NCI-H226 (cell line): ENCODE measurements at regions not wholly inside any gene's neighbourhood (a gene's known extent, or its start where the extent isn't known, plus 50 kb on each side); places are given as distances from the start of the nearest gene placed in this dataset.
A peak's percentile ranks its signal among the peaks of the same experiment; 100 is the strongest.
"Not testable (repeated sequence)": the region's sequence is repeated elsewhere in the genome, so short reads cannot be mapped to it uniquely, and the experiment has no call there.

Source experiments
- DNase-seq: peaks from one replicate; pipeline ENCODE4 v3.0.0-alpha.2; 2015

DNA sequence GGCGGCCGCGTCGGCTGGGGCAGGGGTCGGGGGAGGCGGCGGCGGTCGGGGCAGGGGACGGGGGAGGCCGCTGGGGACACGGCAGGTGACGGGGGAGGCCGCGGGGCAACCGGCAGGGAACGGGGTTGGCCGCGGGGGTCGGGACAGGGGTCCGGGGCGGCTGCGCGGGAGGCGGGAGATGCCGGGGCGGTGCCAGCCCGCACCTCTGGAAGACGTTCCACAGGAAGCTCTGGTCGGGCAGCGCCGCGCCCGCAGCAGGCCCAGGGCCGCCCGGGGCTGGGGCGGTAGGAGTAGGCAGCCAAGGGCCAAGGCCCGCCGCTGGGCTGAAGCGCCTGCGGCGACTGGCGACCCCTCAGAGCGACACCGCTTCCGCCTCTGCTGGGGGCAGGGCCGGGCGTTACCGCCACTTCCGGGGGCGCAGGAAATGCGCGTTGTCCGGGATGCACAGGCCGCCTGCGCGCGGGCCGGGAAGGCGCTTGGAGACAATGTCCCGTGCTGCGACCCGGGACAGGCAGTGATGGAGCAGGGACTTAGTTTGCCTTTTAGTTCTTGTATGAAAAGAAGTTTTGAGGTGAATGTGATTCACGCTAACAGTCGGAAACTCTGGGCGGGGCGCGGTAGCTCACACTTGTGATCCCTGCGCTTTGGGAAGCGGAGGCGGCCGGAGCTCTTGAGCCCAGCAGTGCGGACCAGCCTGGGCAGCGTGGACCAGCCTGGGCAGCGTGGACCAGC, 110.0 kb upstream of the LPCAT1 start:
- peak; percentile 57 for DNase-seq

DNA sequence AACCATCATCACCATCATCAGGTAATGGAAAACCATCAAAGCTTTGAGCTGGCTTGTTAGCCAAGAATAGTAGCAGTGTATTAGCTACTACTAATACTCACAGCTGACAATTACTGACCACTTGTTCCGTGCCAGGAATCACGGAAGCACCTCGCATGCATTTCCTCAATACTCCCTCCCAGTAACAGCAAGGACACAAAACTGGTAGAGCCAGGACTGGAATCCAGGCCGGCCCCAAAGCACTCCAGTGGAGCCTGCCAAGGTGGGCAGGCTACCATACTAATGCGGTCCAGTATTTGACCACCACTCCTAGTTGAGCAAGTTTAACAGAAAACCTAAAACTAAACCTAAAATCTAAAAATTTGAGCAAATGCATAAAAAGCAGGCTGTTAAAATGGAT, 107.2 kb upstream of the LPCAT1 start:
- not testable (repeated sequence) for DNase-seq

DNA sequence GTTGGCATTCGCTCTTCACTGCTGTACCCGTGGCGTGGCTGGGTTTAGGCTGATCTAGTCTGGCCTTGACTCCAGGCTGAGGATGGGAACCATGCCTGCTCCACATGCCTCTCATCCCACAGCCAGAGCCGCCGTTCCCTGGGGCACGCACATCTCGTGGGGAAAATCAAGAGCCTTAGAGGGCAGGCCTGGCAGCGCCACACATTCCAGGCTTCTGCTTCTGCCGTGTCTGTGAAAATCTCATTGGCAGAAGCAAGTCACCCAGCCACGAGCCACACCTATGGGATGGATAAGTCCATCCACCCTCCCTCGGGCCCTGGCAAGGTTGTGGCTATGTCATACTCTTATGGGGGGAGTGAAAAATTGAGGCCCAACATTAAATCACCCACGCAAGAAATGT, 102.6 kb upstream of the LPCAT1 start:
- not testable (repeated sequence) for DNase-seq

GRCh38 chr5:1619531-1619930, 95.8 kb upstream of the LPCAT1 start:
- not testable (repeated sequence) for DNase-seq

DNA sequence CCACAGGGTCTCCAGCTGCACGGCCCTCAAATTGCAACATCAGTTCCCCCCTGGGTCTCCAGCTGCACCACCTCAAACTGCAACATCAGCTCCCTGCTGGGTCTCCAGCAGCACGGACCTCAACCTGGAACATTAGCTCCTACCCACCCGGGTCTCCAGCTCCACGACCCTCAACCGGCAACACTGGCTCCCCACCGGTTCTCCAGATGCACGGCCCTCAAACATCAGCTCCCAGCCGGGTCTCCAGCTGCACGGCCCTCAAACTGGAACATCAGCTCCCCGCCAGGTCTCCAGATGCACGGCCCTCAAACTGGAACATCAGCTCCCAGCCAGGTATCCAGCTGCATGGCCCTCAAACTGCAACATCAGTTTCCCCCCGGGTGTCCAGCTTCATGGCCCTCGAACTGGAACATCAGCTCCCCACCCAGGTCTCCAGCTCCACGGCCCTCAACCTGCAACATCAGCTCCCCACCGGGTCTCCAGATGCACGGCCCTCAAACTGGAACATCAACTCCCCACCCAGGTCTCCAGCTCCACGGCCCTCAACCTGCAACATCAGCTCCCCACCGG, 94.6 kb upstream of the LPCAT1 start:
- DNase-seq = not testable (repeated sequence)

- not testable (repeated sequence) for DNase-seq
These were observed 93.5 kb upstream of the LPCAT1 start for GRCh38 chr5:1617236-1617755.

DNA sequence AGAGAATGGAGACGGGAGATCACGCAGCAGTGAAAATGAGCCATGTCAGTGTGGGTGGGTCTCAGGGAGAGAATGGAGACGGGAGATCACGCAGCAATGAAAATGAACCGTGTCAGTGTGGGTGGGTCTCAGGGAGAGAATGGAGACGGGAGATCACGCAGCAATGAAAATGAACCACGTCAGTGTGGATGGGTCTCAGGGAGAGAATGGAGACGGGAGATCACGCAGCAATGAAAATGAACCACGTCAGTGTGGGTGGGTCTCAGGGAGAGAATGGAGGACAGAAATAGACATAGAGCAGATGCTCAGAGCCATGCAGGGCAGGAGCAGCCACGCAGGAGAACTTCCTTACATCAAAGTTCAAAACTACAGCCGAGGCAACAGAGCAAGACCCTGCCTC, 89.8 kb upstream of the LPCAT1 start:
- DNase-seq = not testable (repeated sequence)

- not testable (repeated sequence) for DNase-seq
These were observed 86.8 kb upstream of the LPCAT1 start for GRCh38 chr5:1610526-1610925.

DNA sequence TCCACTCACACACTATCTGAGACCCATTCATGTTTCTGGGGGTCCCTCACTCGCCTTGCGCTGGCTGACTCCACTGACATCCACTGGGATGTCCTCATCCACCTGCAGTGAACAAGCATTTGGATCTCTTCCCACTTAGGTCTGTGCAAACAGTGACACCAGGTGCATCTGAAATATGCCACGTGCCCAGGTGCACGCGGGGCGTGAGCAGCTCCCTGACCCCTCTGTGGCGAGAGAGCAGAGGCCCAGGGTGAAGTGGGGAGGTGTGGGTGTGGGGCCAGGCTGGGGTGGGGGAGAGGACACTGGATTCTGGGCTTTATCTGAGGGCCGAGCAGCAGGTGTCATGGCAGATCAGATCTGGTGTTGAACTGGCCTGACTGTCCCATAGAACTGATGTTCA, 85.4 kb upstream of the LPCAT1 start:
- not testable (repeated sequence) for DNase-seq

GRCh38 chr5:1608336-1608735, 84.6 kb upstream of the LPCAT1 start:
- peak; percentile 93 for DNase-seq

GRCh38 chr5:1606951-1607350, 83.2 kb upstream of the LPCAT1 start:
- not testable (repeated sequence) for DNase-seq

GRCh38 chr5:1603916-1604315, 80.2 kb upstream of the LPCAT1 start:
- not testable (repeated sequence) for DNase-seq

DNA sequence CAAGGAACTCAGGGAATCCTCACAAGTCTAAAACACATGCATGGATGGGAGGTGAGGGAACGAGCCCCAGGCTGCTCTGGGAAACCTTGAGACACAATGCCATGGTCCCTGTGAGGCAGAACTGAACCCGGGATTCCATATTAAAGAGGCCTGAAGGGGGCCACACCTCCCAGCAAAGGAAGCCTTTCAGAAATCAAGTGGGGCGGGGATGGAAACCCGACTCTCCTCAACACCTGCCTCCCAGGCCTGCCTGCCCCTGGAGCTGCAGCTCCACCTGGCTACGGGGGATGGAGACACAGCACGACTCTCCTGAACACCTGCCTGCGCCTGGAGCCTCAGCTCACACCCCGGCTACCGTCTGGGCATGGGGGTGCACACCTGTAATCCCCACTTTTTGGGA, 77.8 kb upstream of the LPCAT1 start:
- DNase-seq = peak; percentile 18

DNA sequence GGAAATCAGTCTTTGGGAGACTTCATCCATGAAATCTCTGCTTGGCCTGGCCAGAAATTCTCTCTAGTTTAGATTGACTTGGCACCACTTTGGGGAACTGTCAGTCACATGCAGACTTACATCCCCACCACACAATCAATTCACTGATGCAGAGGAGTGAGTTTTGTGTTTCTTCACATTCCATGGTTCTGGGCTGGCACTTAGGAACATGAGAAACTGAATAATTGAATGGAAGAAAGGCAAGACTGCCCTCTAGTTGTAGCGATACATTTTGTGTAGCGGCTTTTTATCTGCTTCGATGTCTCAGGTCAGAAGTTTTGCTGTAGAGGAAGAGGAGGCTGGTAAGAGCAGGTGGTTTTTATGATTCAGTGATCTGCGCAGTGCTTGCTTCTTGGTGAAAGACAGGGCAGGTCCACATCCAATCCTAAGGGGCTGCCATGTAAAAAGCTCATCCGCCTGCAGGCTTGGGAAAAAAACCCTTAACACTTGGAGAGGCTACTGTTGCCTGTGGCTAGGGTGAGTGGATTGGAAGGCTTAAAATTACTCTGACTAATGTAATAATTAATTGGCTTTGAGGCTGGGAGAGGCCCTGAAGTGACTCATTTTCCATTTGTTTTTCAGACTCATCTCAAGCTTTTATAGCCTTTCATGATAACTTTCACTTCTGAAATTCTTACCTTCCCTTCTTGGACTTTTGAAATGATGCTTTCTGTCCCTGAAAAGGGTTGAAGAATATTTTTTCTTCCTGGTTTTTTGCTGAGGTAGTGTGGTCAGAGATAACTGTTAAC, 75.4 kb upstream of the LPCAT1 start:
- peak; percentile 29 for DNase-seq

DNA sequence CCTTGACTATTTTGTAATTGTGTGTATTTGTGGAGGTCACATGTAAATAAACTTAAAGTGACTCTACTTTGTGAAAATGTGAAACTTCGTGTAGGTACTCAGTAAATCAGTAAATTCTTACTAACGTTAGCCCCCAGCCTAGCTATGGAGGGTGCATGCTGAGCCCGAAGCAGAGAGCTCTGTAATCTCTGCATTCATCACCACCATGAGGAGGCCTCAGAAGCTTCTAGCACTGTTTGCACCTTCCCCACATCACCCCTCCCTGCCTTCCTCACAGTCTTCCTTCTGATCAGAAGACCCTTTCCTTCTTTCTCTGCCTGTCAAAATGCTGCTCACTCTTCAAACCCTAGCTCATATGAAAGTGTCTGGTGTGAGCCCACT, 73.3 kb upstream of the LPCAT1 start:
- not testable (repeated sequence) for DNase-seq

DNA sequence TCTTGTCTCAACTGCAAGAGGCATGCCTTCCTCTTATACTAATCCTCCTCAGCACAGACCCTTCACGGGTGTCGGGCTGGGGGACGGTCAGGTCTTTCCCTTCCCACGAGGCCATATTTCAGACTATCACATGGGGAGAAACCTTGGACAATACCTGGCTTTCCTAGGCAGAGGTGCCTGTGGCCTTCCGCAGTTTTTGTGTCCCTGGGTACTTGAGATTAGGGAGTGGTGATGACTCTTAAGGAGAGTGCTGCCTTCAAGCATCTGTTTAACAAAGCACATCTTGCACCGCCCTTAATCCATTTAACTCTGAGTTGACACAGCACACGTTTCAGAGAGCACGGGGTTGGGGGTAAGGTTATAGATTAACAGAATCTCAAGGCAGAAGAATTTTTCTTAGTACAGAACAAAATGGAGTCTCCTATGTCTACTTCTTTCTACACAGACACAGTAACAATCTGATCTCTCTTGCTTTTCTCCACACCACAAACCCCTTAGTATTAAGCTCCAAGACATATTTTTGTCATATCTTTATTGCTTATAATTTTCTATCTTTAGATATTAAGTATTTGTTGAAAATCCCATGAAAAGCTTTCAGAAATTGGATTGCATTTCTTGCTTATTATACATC, 72.8 kb upstream of the LPCAT1 start:
- DNase-seq = not testable (repeated sequence)

- DNase-seq = no peak
These were observed 70.8 kb upstream of the LPCAT1 start for GRCh38 chr5:1594357-1595106.

DNA sequence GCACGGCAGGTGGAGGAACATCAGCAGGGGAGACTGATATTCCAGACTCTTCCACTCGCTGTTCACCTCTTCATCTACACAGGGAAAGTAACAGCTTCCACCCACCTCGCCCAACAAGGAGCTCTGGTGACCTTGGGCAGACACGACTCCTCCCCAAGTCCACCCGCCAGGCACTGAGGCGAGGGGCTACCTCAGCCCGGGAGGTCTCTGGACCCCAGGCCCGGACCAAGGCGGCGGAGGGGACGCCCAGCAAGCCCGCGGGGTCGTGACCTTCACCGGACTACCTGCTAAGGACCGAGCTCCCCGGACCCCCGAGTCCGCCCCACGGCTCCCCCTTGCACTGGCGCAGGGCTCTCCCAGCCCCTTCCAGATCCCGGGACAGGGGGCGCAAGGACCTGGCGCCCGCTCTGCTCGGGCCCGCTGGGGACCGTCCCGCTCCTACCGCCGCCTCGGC, 70.2 kb upstream of the LPCAT1 start:
- DNase-seq = no peak

- DNase-seq = not testable (repeated sequence)
These were observed 64.4 kb upstream of the LPCAT1 start for GRCh38 chr5:1588071-1588694.

DNA sequence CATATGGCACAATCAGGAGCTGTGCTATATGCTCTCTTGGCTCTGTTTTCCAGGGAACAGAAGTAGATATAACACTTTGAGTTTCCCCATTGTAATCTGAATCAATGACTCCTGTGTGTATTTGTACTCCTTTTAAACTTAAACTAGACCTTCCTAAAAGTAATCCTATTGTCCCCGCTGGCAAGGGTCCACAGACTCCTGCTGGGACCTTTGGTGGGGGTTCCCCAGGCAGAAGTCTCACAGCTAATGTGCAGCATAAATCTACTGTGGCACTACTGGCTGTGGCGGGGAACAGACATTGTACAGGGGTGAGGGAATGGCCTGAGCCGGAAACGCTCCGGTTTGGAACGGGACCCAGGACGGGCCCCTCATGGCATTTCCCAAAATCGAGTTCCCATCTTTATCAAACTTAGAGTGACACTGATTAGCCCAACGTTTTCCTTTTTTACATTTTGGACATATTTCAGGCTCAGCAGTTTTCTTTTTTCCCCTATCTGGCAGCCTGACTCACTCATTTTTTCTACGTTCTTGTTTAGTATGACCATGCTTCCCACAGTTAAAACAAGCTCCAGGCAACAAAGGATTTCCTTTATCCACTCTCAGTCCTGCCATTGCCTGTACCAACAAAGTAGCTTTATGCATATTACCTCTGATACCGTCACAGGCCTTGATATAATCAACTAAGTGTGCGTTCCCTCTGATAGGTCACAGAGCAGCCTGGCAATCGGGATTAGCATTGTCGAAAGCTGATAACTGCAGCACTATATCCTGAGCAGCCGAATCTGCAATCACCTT, 59.5 kb upstream of the LPCAT1 start:
- DNase-seq = not testable (repeated sequence)

DNA sequence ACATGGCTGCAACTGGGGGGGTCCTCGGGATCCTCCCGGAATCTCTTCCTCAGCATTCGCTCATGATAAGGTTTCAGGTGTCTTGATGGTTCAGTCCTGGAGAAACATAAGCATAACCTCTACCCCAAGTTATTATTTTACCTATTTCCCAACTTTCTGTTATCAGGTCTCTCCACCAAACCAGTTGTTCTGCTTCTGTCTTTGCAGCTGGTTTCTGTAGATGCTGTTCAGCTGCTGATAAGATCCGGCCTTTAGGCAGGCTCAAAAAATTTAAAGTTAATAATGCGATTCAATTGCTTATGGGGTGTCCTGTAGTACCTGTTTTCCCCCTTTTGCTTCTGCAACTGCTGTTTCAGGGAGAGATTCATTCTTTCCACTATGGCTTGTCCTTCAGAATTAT, 55.6 kb upstream of the LPCAT1 start:
- not testable (repeated sequence) for DNase-seq
